Type B pancreatic cell (in vitro differentiated cells): ENCODE measurements at regions not wholly inside any gene's neighbourhood (a gene's known extent, or its start where the extent isn't known, plus 50 kb on each side); places are given as distances from the start of the nearest gene placed in this dataset.

ENCODE experiments used
- DNase-seq: peaks from one replicate; pipeline ENCODE4 v3.0.0; 2021; ENCODE audit warnings: mixed read lengths; ENCODE audit not compliant: unreplicated experiment; ENCODE audit errors: extremely low spot score
- H3K27ac Mint-ChIP-seq: 2 replicates; pipeline ENCODE4 v1.8.0; 2021; ENCODE audit warnings: mild to moderate bottlenecking, mixed read lengths
- H3K27me3 Mint-ChIP-seq: 2 replicates; pipeline ENCODE4 v1.8.0; 2021; ENCODE audit warnings: mixed read lengths
- H3K36me3 Mint-ChIP-seq: 2 replicates; pipeline ENCODE4 v1.8.0; 2021; ENCODE audit warnings: mixed read lengths
- H3K4me1 Mint-ChIP-seq: one replicate; pipeline ENCODE4 v1.8.0; 2021; ENCODE audit warnings: mixed read lengths; ENCODE audit not compliant: unreplicated experiment
- H3K4me3 Mint-ChIP-seq: 2 replicates; pipeline ENCODE4 v1.8.0; 2021; ENCODE audit warnings: mild to moderate bottlenecking, mixed read lengths
- H3K9me3 Mint-ChIP-seq: 2 replicates; pipeline ENCODE4 v1.8.0; 2021; ENCODE audit warnings: mixed read lengths
- TF ChIP-seq, protein P1 (sequence below): fragments of 200-600 bp; sonication (generic); conservative IDR thresholded peaks from 2 replicates; pipeline ENCODE4 v1.5.0; 2021; ENCODE audit warnings: antibody characterized with exemption, mild to moderate bottlenecking

DNA sequence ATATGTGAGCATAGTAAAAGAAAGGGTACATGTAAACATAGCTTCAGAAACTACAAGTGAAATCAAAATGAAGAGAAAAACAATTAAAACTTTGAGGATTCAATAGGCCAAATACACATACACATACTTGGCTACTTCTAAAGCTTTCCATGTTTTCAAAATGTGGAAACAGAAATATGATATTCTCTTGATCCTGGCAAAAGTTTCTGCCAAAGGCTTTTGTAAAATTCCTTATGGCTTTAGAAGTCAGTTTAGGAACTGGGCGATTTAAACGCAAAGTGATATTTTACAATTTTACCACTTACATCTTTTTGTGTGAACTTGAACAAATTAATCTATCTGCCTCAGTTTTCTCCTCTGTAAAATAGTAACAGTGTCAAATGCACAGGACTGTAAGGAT lies 756.4 kb downstream of the C12orf50 start:
- no peak for DNase-seq
- no peaks in the 10 kb centered on the region for H3K36me3 Mint-ChIP-seq
- H3K27me3 Mint-ChIP-seq = no peaks in the 10 kb centered on the region
- no peak overlapping the region for H3K4me3 Mint-ChIP-seq
- no peaks in the 10 kb centered on the region for H3K9me3 Mint-ChIP-seq
- H3K4me1 Mint-ChIP-seq = peaks cover 5% of the 10 kb centered on the region
- TF ChIP-seq, protein P1, sequence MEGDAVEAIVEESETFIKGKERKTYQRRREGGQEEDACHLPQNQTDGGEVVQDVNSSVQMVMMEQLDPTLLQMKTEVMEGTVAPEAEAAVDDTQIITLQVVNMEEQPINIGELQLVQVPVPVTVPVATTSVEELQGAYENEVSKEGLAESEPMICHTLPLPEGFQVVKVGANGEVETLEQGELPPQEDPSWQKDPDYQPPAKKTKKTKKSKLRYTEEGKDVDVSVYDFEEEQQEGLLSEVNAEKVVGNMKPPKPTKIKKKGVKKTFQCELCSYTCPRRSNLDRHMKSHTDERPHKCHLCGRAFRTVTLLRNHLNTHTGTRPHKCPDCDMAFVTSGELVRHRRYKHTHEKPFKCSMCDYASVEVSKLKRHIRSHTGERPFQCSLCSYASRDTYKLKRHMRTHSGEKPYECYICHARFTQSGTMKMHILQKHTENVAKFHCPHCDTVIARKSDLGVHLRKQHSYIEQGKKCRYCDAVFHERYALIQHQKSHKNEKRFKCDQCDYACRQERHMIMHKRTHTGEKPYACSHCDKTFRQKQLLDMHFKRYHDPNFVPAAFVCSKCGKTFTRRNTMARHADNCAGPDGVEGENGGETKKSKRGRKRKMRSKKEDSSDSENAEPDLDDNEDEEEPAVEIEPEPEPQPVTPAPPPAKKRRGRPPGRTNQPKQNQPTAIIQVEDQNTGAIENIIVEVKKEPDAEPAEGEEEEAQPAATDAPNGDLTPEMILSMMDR = no peak
- no peak overlapping the region for H3K27ac Mint-ChIP-seq

DNA sequence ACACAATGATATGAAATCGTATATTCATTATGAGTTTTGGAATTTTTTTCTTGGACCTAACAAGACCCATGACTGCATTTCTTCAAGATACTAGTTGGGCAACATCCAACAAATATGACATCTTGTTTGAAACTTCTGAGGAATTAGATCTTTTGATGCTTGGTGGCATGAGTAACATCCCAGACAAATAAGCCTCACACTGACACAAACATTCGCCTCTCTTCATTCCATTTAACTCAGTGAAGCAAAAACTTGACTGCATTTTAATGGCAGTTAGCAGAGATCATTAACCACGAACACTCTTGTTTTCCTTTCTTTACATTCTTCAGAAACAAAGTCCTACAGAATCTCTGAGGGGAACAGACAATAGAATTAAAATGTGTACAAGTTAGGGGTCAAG lies 758.3 kb downstream of the C12orf50 start:
- Mint-ChIP-seq H3K9me3 (no peaks in the 10 kb centered on the region), H3K27ac (no peak overlapping the region), H3K4me3 (no peak overlapping the region), H3K36me3 (no peaks in the 10 kb centered on the region), H3K27me3 (no peaks in the 10 kb centered on the region), H3K4me1 (no peaks in the 10 kb centered on the region)
- TF ChIP-seq, protein P1 = no peak
- no peak for DNase-seq

DNA sequence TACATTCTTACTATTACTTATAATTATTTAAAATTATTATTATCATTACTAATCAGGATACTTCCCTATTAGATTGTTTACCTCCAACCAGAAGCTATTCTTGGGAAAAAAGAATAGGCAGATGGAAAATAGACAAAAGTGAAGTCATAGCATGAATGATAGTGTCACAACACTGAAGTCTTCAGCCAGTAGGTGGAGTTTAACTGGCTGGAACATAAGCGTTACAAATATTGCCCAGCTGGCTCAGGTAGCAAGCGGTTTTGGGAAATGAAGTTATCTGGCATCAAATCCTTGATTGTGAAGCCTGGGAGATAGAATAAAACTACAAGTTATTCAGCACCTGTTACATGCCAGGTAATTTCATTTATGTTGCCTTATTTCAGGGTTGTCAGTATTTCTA lies 762.9 kb downstream of the C12orf50 start:
- H3K4me3 Mint-ChIP-seq = no peak overlapping the region
- H3K27me3 Mint-ChIP-seq = no peaks in the 10 kb centered on the region
- no peaks in the 10 kb centered on the region for H3K4me1 Mint-ChIP-seq
- no peaks in the 10 kb centered on the region for H3K36me3 Mint-ChIP-seq
- no peak for DNase-seq
- no peaks in the 10 kb centered on the region for H3K9me3 Mint-ChIP-seq
- TF ChIP-seq, protein P1 = peak; percentile 36
- H3K27ac Mint-ChIP-seq = no peak overlapping the region

DNA sequence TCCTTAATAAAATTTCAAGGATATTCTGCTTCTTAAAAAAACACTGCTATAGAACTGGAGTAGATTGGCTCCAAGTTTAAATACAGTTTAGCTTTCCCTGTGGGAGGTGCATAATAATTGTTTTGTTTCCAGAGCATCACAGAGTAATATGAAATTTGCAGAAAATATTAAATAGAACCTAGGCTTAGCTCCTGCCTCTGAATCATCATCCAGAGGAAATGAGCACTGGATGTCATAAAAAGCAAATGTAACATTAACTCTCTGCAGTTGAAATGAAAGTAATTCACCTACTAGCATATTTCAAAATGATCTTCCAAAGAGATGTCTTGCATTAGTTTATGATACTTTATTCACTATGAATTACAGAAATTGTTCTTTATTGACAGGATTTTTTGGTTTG lies 769.8 kb downstream of the C12orf50 start:
- no peak overlapping the region for H3K27ac Mint-ChIP-seq
- DNase-seq = no peak
- H3K36me3 Mint-ChIP-seq = no peaks in the 10 kb centered on the region
- TF ChIP-seq, protein P1 = no peak
- no peaks in the 10 kb centered on the region for H3K27me3 Mint-ChIP-seq
- no peaks in the 10 kb centered on the region for H3K9me3 Mint-ChIP-seq
- H3K4me3 Mint-ChIP-seq = no peak overlapping the region
- no peaks in the 10 kb centered on the region for H3K4me1 Mint-ChIP-seq

DNA sequence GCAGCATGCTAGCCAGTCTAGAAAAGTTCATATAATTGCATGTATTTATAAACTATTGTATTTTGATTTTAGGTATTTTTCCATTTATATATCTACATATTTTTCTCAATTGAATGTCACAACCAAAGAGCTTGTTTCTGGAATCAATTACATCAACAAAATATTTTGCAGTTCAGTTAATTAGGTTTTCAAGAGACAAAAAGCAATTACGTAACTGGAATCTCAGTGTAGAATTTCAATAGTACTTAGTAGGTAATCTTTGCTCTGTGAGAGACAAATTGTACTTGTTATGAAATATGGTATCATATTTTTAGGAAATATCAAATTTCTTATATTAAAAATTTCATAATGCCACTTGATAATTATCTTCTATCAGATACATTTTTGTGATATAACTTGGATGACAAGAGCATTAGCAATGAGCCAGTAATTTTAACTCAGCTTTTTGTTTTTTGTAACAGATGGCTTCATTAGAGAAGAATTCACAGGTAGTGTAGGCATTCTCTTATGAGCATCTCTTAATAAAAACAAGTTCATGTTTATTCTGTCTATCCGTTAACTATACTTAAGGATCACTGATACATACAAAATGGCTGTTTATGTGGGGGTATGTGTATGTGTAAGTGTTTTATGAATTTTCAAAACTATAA lies 774.7 kb downstream of the C12orf50 start:
- DNase-seq = no peak
- Mint-ChIP-seq H3K9me3 (peaks cover 7% of the 10 kb centered on the region), H3K4me3 (no peak overlapping the region), H3K27ac (no peak overlapping the region), H3K4me1 (no peaks in the 10 kb centered on the region), H3K36me3 (no peaks in the 10 kb centered on the region), H3K27me3 (no peaks in the 10 kb centered on the region)
- TF ChIP-seq, protein P1 = no peak

DNA sequence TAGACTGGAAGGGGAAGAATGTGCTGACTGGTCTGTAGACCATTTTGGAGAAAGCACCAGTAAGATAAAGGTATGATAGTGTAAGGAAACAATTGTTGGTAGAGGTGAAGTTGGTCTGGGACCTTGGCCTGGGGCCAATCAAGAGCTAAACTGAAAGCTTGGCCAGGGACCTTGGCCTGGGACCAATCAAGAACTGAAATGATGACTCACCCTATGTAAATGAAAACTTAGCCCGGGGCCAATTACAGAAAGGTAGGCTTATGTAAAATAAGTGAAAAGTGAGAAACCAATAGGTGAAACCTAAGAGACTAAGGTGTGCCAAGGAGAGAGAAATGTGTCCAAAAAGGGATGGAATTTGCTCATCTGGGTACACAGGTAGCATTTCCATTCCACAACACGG lies 776.0 kb downstream of the C12orf50 start:
- H3K9me3 Mint-ChIP-seq = peaks cover 7% of the 10 kb centered on the region
- no peaks in the 10 kb centered on the region for H3K4me1 Mint-ChIP-seq
- H3K36me3 Mint-ChIP-seq = no peaks in the 10 kb centered on the region
- DNase-seq = no peak
- H3K4me3 Mint-ChIP-seq = no peak overlapping the region
- no peak overlapping the region for H3K27ac Mint-ChIP-seq
- TF ChIP-seq, protein P1 = no peak
- H3K27me3 Mint-ChIP-seq = no peaks in the 10 kb centered on the region
